ENCODE measurements at regions not wholly inside any gene's neighbourhood (a gene's known extent, or its start where the extent isn't known, plus 50 kb on each side); places are given as distances from the start of the nearest gene placed in this dataset.

- TF ChIP-seq ZBTB11 (CRISPR knock-in tag; IDR thresholded peaks at IDR 0.05) (no peak), HDAC6 (IDR thresholded peaks at IDR 0.05; ENCODE audit: low read depth, low read length) (no peak), POLR2G (IDR thresholded peaks at IDR 0.05; ENCODE audit: low read depth, low read length) (no peak), NR0B1 (IDR thresholded peaks at IDR 0.05; ENCODE audit: partially characterized antibody) (no peak), MAZ (CRISPR knock-in tag; conservative IDR thresholded peaks at IDR 0.05 in 1 of 2, IDR thresholded peaks at IDR 0.05 in 1 of 2) (no peak), THRA (IDR thresholded peaks at IDR 0.05) (no peak), SNIP1 (IDR thresholded peaks at IDR 0.05; ENCODE audit: low read depth) (no peak), ETV1 (tag; conservative IDR thresholded peaks at IDR 0.05; ENCODE audit: low read depth) (no peak), NFYB (IDR thresholded peaks at IDR 0.05; ENCODE audit: extremely low read depth, insufficient read length) (no peak)
Measured at GRCh38 chr15:81495780-81496467, 121.9 kb upstream of the TMC3 start (continued).
